Gastroesophageal sphincter (tissue), 4 donors: ENCODE measurements at regions not wholly inside any gene's neighbourhood (a gene's known extent, or its start where the extent isn't known, plus 50 kb on each side); places are given as distances from the start of the nearest gene placed in this dataset.

ENCODE experiments used
- ATAC-seq: fragments of 150-250 bp; one replicate; pipeline ENCODE4 v1.9.1; 2016; ENCODE audit warnings: mild to moderate bottlenecking, moderate library complexity
- H3K27ac ChIP-seq, 4 donors: fragments of 200-600 bp; sonication (generic) in 3 of 4; 1 replicate in 3 of 4; 2 replicates in 1 of 4; pipeline ENCODE4 v1.5.1; 2016 to 2019
- H3K27me3 ChIP-seq: fragments of 200-600 bp; sonication (generic); one replicate; pipeline ENCODE4 v1.5.1; 2019
- H3K36me3 ChIP-seq, 2 donors: fragments of 200-600 bp; sonication (generic); one replicate each; pipeline ENCODE4 v1.5.1; 2019; ENCODE audit warnings: control low read depth in 1 of 2
- H3K4me1 ChIP-seq, 3 donors: fragments of 200-600 bp; sonication (generic); 1 replicate in 2 of 3; 2 replicates in 1 of 3; pipeline ENCODE4 v1.5.1; 2016 to 2019; ENCODE audit warnings: control low read depth in 2 of 3
- H3K4me3 ChIP-seq, 2 donors: fragments of 200-600 bp; sonication (generic); one replicate each; pipeline ENCODE4 v1.5.1; 2019; ENCODE audit warnings: mild to moderate bottlenecking in 1 of 2, moderate library complexity in 1 of 2
- H3K9me3 ChIP-seq, 3 donors: fragments of 200-600 bp; sonication (generic); one replicate each; pipeline ENCODE4 v1.5.1; 2017 to 2019; ENCODE audit warnings: control low read depth in 2 of 3
- EP300 ChIP-seq: sonication (generic); formaldehyde crosslinking; IDR thresholded peaks from one replicate; pipeline ENCODE4 v1.6.1; 2017; ENCODE audit warnings: antibody characterized with exemption, mild to moderate bottlenecking
- POLR2A ChIP-seq, 2 donors: fragments of 450-650 bp; IDR thresholded peaks; one replicate each; pipeline ENCODE4 v1.6.1; 2017; ENCODE audit warnings: antibody characterized with exemption in 2 of 2, mild to moderate bottlenecking in 2 of 2, moderate library complexity in 1 of 2
- POLR2AphosphoS5 ChIP-seq: sonication (generic); formaldehyde crosslinking; IDR thresholded peaks from one replicate; pipeline ENCODE4 v1.6.1; 2017; ENCODE audit warnings: antibody characterized with exemption
- WGBS, 2 donors: methylation state at CpG; one replicate each; pipeline ENCODE4 v1.1.5; 2018; ENCODE audit warnings: low coverage in 1 of 2; 5-methylcytosine and 5-hydroxymethylcytosine counted together
- TF ChIP-seq, protein P1 (sequence below), 4 experiments: fragments of 200-600 bp in 2 of 4; fragments of 450-650 bp in 2 of 4; sonication (generic) in 1 of 4; IDR thresholded peaks; one replicate each; pipeline ENCODE4 v1.5.1; 2017 to 2019; ENCODE audit warnings: antibody characterized with exemption in 4 of 4, mild to moderate bottlenecking in 2 of 4, moderate library complexity in 2 of 4

DNA sequence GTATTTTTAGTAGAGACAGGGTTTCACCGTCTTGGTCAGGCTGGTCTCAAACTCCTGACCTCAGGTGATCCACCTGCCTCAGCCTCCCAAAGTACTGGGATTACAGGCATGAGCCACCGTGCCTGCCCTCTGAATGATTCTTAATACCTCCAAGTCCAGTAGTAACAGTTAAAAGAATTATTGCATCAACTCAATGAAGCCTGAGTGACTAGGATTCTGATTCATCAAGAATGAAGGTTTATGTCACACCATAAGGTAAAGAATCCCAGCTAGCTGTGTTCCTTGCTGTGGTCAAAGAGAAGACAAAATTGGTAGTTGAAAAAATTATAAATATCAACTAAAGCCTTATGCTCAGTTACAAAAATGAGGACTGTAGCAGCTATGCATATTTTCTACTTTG is 81.2 kb upstream of the ABCC4 start:
- Histone ChIP-seq H3K27ac (no peak overlapping the region), H3K9me3 (no peaks in the 10 kb centered on the region), H3K4me3 (no peak overlapping the region), H3K36me3 (no peaks in the 10 kb centered on the region), H3K4me1 (peaks cover 0 to 20% (median 2%) of the 10 kb centered on the region in 3 donors), H3K27me3 (no peaks in the 10 kb centered on the region)
- TF ChIP-seq EP300, result no peak
- no peak for TF ChIP-seq POLR2AphosphoS5
- no peak for TF ChIP-seq POLR2A (IDR thresholded peaks at IDR 0.05)
- TF ChIP-seq, protein P1, sequence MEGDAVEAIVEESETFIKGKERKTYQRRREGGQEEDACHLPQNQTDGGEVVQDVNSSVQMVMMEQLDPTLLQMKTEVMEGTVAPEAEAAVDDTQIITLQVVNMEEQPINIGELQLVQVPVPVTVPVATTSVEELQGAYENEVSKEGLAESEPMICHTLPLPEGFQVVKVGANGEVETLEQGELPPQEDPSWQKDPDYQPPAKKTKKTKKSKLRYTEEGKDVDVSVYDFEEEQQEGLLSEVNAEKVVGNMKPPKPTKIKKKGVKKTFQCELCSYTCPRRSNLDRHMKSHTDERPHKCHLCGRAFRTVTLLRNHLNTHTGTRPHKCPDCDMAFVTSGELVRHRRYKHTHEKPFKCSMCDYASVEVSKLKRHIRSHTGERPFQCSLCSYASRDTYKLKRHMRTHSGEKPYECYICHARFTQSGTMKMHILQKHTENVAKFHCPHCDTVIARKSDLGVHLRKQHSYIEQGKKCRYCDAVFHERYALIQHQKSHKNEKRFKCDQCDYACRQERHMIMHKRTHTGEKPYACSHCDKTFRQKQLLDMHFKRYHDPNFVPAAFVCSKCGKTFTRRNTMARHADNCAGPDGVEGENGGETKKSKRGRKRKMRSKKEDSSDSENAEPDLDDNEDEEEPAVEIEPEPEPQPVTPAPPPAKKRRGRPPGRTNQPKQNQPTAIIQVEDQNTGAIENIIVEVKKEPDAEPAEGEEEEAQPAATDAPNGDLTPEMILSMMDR (IDR thresholded peaks at IDR 0.05), result no peak
- WGBS, 2 donors, result 83 to 88% methylated on average over 1 to 2 of the region's 2 CpGs
- ATAC-seq, result no peak

DNA sequence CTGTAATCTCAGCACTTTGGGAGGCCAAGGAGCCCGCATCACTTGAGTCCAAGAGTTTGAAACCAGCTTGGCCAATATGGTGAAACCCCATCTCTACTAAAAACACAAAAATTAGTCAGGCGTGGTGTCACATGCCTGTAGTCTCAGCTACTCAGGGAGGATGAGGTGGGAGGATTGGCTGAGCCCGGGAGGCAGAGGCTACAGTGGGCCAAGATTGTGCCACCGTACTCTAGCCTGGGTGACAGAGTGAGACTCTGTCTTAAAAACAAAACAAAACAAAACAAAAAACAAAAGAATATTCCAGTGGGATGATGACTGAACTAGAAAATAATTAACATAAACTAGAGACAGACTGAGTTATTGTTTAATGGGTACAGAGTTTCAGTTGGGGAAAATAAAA is 81.7 kb upstream of the ABCC4 start:
- ATAC-seq, result no peak
- TF ChIP-seq EP300 (no peak), POLR2AphosphoS5 (no peak), POLR2A (IDR thresholded peaks at IDR 0.05) (no peak)
- TF ChIP-seq, protein P1 (IDR thresholded peaks at IDR 0.05), result no peak
- WGBS, 2 donors, result 89 to 100% methylated on average over 1 to 4 of the region's 4 CpGs
- H3K27me3 ChIP-seq, result no peaks in the 10 kb centered on the region
- H3K27ac ChIP-seq, result no peak overlapping the region
- H3K4me3 ChIP-seq, result no peak overlapping the region
- H3K4me1 ChIP-seq, result peaks cover 0 to 25% (median 2%) of the 10 kb centered on the region in 3 donors
- H3K36me3 ChIP-seq, result no peaks in the 10 kb centered on the region
- no peaks in the 10 kb centered on the region for H3K9me3 ChIP-seq

DNA sequence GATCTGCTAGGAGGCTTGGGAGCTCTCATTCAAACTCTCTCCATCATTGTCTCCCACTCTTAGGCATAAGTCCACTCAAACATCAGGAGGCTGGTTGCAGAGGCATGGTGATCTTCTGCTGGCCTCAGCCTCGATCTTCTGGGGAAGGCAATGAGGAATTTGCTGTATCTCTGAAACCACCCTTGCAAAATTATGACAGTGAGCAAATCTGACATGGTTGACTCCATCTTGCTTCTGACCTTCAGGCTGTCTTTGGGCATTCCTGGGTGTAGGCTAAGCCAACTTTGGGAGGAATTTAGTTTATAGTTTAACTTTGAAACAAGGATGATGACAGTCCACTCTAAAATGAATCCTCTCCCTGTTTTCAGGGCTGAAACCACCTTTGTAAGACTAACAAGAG is 84.1 kb upstream of the ABCC4 start:
- H3K4me1 ChIP-seq, result peaks cover 0 to 28% (median 2%) of the 10 kb centered on the region in 3 donors
- no peak for ATAC-seq
- TF ChIP-seq EP300 (no peak), POLR2AphosphoS5 (no peak), POLR2A (IDR thresholded peaks at IDR 0.05) (no peak)
- TF ChIP-seq, protein P1 (IDR thresholded peaks at IDR 0.05), result no peak
- H3K4me3 ChIP-seq, result no peak overlapping the region
- no peaks in the 10 kb centered on the region for H3K9me3 ChIP-seq
- no peak overlapping the region for H3K27ac ChIP-seq
- H3K36me3 ChIP-seq, result no peaks in the 10 kb centered on the region
- 100% methylated on average over 1 of the region's 1 CpG for WGBS, 2 donors
- H3K27me3 ChIP-seq, result no peaks in the 10 kb centered on the region

DNA sequence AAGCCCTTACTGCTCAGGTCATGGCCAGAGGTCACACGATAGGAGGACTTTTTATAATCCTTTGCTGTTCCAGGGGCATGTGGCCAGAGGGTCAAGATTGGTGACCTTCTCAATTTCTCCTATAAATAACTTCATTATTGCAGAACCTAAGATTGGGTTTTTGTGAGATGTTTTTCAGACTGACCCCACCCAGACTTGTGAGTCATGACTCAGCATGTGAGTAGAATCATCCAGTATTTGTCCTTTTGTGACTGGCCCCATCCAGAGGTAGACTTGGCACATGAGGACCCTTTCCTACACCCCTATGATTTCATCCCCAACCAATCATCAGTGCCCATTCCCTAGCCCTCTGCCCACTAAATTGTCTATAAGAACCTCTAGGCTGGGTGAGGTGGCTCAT is 84.5 kb upstream of the ABCC4 start:
- Histone ChIP-seq H3K4me3 (no peak overlapping the region), H3K27me3 (no peaks in the 10 kb centered on the region), H3K4me1 (peaks cover 0 to 24% (median 1%) of the 10 kb centered on the region in 3 donors), H3K27ac (no peak overlapping the region), H3K36me3 (no peaks in the 10 kb centered on the region), H3K9me3 (no peaks in the 10 kb centered on the region)
- no peak for ATAC-seq
- TF ChIP-seq POLR2A (IDR thresholded peaks at IDR 0.05) (no peak), EP300 (no peak), POLR2AphosphoS5 (no peak)
- TF ChIP-seq, protein P1 (IDR thresholded peaks at IDR 0.05), result no peak
- WGBS, 2 donors, result 40 to 54% methylated on average over 1 of the region's 1 CpG

DNA sequence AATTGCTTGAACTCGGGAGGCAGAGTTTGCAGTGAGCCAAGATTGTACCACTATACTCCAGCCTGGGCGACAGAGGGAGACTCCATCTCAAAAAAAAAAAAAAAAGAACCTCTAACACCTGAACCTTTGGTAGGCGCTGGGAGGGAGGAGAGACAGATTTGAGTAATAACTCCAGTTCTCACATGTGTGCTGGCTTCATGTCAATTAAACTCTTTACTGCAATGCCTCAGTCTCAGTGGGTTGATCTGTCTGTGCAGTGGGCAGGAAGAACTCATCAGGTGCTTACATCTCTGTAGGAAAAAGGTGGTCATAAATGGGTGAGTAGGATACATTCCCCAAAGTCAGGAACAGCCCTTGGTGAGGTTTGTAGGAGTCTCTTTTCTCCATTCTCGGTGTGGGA is 85.1 kb upstream of the ABCC4 start:
- no peak overlapping the region for H3K27ac ChIP-seq
- no peaks in the 10 kb centered on the region for H3K36me3 ChIP-seq
- no peak overlapping the region for H3K4me3 ChIP-seq
- no peak for ATAC-seq
- H3K4me1 ChIP-seq, result peaks cover 0 to 18% (median 0%) of the 10 kb centered on the region in 3 donors
- H3K27me3 ChIP-seq, result no peaks in the 10 kb centered on the region
- no peaks in the 10 kb centered on the region for H3K9me3 ChIP-seq
- 80% methylated on average over 4 of the region's 4 CpGs; no CpG with 5 or more reads in 1 of the 2 donors for WGBS, 2 donors
- TF ChIP-seq EP300 (no peak), POLR2AphosphoS5 (no peak), POLR2A (IDR thresholded peaks at IDR 0.05) (no peak)
- TF ChIP-seq, protein P1 (IDR thresholded peaks at IDR 0.05), result no peak
